ENCODE measurements at regions not wholly inside any gene's neighbourhood (a gene's known extent, or its start where the extent isn't known, plus 50 kb on each side); places are given as distances from the start of the nearest gene placed in this dataset.

- TF ChIP-seq POLR2A (IDR thresholded peaks at IDR 0.05), result no peak
- no peak for TF ChIP-seq POLR2AphosphoS5 (IDR thresholded peaks at IDR 0.05)
- no peak for TF ChIP-seq EP300 (IDR thresholded peaks at IDR 0.05; ENCODE audit: low read depth)
- TF ChIP-seq CTCF (IDR thresholded peaks at IDR 0.05), result no peak
- WGBS, 2 donors (ENCODE audit: low coverage in 1 of 2), result 100% methylated on average over 1 of the region's 1 CpG; no CpG with 5 or more reads in 1 of the 2 donors
- in situ Hi-C loops (cut with MboI; ENCODE audit: low pct_ligation_motif_present in 1 of 4, low pct_unique_long_range_greater_than_20kb in 1 of 4, low sequenced_read_pairs in 3 of 4) (no loop called here), intact Hi-C loops (cut with DNase I; ENCODE audit: low total_unique reads) (no loop called here)
- Histone ChIP-seq H3K4me3 (no peak overlapping the region), H3K9me3 (peaks cover 0 to 9% of the 10 kb centered on the region in 2 donors), H3K27ac (no peak overlapping the region), H3K36me3 (no peaks in the 10 kb centered on the region), H3K27me3 (no peaks in the 10 kb centered on the region), H3K4me1 (no peaks in the 10 kb centered on the region)
- no peak for DNase-seq
Observed at GRCh38 chr11:95346265-95346664, 115.3 kb upstream of the SESN3 start.

- TF ChIP-seq POLR2A (IDR thresholded peaks at IDR 0.05), result no peak
- TF ChIP-seq CTCF (IDR thresholded peaks at IDR 0.05), result no peak
- TF ChIP-seq EP300 (IDR thresholded peaks at IDR 0.05; ENCODE audit: low read depth), result no peak
- TF ChIP-seq POLR2AphosphoS5 (IDR thresholded peaks at IDR 0.05), result no peak
- Histone ChIP-seq H3K36me3 (no peaks in the 10 kb centered on the region), H3K4me1 (no peaks in the 10 kb centered on the region), H3K4me3 (no peak overlapping the region), H3K27me3 (no peaks in the 10 kb centered on the region), H3K27ac (no peak overlapping the region), H3K9me3 (peaks cover 0 to 9% of the 10 kb centered on the region in 2 donors)
- intact Hi-C loops (cut with DNase I; ENCODE audit: low total_unique reads) (no loop called here), in situ Hi-C loops (cut with MboI; ENCODE audit: low pct_ligation_motif_present in 1 of 4, low pct_unique_long_range_greater_than_20kb in 1 of 4, low sequenced_read_pairs in 3 of 4) (no loop called here)
- DNase-seq, result no peak
Observed at GRCh38 chr11:95345651-95346050, 114.6 kb upstream of the SESN3 start.

GRCh38 chr11:95344932-95345642, 114.1 kb upstream of the SESN3 start:
- intact Hi-C loops (cut with DNase I; ENCODE audit: low total_unique reads), result no loop called here
- TF ChIP-seq EP300 (IDR thresholded peaks at IDR 0.05; ENCODE audit: low read depth), result no peak
- no peak for TF ChIP-seq POLR2AphosphoS5 (IDR thresholded peaks at IDR 0.05)
- no peak for TF ChIP-seq CTCF (IDR thresholded peaks at IDR 0.05)
- TF ChIP-seq POLR2A (IDR thresholded peaks at IDR 0.05), result no peak
- in situ Hi-C loops (cut with MboI; ENCODE audit: low pct_ligation_motif_present in 1 of 4, low pct_unique_long_range_greater_than_20kb in 1 of 4, low sequenced_read_pairs in 3 of 4), result no loop called here

GRCh38 chr11:95341221-95341620, 110.2 kb upstream of the SESN3 start:
- DNase-seq, result no peak
- no peaks in the 10 kb centered on the region for H3K36me3 ChIP-seq
- 67 to 88% methylated on average over 3 to 10 of the region's 10 CpGs for WGBS, 2 donors (ENCODE audit: low coverage in 1 of 2)
- no peak overlapping the region for H3K4me3 ChIP-seq
- H3K4me1 ChIP-seq, result peaks cover 14 to 32% (median 23%) of the 10 kb centered on the region in 4 donors
- intact Hi-C loops (cut with DNase I; ENCODE audit: low total_unique reads) (no loop called here), in situ Hi-C loops (cut with MboI; ENCODE audit: low pct_ligation_motif_present in 1 of 4, low pct_unique_long_range_greater_than_20kb in 1 of 4, low sequenced_read_pairs in 3 of 4) (no loop called here)
- TF ChIP-seq POLR2A (IDR thresholded peaks at IDR 0.05) (no peak), CTCF (IDR thresholded peaks at IDR 0.05) (no peak), EP300 (IDR thresholded peaks at IDR 0.05; ENCODE audit: low read depth) (no peak), POLR2AphosphoS5 (IDR thresholded peaks at IDR 0.05) (no peak)
- H3K27ac ChIP-seq, result no peak overlapping the region
- H3K9me3 ChIP-seq, result no peaks in the 10 kb centered on the region
- H3K27me3 ChIP-seq, result no peaks in the 10 kb centered on the region

More at GRCh38 chr11:95344932-95345642, 114.1 kb upstream of the SESN3 start:
- Histone ChIP-seq H3K4me3 (no peak overlapping the region), H3K27me3 (no peaks in the 10 kb centered on the region), H3K36me3 (no peaks in the 10 kb centered on the region), H3K4me1 (no peaks in the 10 kb centered on the region), H3K9me3 (peaks cover 0 to 9% of the 10 kb centered on the region in 2 donors), H3K27ac (no peak overlapping the region)
- no peak for DNase-seq
- 92% methylated on average over 4 of the region's 4 CpGs; no CpG with 5 or more reads in 1 of the 2 donors for WGBS, 2 donors (ENCODE audit: low coverage in 1 of 2)

All from transverse colon (tissue), 4 donors.